ENCODE measurements at regions not wholly inside any gene's neighbourhood (a gene's known extent, or its start where the extent isn't known, plus 50 kb on each side); places are given as distances from the start of the nearest gene placed in this dataset.
"Not testable (repeated sequence)": the region's sequence is repeated elsewhere in the genome, so short reads cannot be mapped to it uniquely, and the experiment has no call there.

GRCh38 chr10:42883993-42884983, 101.7 kb downstream of the BMS1 start:
- no peak for DNase-seq (ENCODE audit: low spot score)

- no peak for DNase-seq (ENCODE audit: low spot score)
Measured at GRCh38 chr10:42885491-42886270, 103.1 kb downstream of the BMS1 start.

DNA sequence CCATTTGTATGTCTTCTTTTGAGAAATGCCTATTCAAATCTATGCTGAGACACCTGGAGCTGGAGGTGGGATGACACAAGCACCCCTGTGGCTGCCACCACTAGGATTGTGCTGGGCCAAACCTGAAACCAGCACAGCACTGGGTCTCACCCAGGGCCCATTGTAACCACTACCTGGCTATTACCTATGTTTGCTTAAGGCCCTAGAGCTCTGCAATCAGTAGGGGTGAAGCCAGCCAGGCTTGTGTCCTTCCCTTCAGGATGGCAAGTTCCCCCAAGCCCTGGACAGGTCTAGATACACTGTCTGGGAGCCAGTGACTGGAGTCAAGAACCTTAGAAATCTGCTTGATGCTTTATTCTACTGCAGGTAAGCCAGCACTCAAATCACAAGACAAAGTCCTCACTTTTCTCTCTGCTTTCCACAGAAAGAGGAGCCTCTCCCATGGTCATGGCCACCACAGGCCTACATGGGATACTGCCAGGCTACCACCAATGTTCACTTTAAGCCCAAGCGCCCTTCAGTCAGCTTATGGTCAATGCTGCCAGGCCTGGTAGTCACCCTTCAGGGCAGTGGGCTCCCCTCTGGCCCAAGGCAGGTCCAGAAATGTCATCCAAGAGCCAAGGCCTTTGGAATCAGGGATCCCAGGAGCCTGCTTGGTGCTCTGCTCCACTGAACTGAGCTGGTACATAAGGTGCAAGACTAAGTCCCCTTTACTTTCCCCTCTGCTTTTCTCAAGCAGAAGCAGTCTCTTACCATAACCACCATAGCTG, 105.3 kb downstream of the BMS1 start:
- no peak for DNase-seq (ENCODE audit: low spot score)

DNA sequence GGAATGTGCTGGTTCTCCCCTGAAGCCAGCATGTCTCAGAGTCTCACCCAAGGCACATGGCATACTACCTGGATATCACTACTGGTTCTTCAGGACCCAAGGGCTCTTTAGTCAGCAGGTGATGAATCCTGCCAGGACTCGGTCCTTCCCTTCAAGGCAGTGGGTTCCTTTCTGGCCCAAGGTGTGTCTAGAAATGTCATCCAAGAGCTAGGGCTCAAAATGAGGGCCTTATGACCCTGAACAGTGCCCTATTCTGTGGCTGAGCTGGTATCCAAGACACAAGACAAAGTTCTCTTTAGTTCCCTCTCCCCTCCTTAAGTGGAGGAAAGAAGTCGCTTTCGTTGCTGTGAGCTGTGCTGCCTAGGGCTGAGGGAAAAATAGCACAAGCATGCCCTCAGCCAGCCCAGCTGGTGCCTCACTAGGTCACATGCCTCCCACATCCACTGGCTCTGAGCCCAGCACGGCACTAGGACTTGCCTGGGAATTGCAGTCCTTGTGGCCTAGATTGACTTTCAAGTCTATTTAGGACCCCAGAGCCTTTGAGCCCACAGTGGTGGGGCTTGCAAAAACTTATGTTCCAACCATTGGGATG, 106.0 kb downstream of the BMS1 start:
- no peak for DNase-seq (ENCODE audit: low spot score)

DNA sequence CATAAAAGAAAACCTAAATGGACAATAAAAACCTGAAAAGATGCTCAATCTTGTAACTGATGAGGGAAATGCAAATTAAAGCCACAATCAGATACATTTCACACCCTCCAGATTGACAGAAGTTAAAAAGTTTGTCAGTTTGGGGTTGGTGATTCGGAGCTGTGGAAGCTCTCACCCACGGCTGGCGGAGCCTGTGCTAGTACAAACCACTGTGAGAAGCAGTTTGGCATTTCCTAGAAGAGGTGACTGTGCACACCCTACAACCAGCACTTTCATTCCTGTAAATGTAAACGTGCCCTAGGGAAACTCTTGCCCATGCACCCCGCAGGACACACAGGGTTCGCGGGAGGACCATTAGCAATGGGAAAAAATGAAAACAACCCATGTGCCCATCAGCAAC, 114.1 kb downstream of the BMS1 start:
- no peak for DNase-seq (ENCODE audit: low spot score)

DNA sequence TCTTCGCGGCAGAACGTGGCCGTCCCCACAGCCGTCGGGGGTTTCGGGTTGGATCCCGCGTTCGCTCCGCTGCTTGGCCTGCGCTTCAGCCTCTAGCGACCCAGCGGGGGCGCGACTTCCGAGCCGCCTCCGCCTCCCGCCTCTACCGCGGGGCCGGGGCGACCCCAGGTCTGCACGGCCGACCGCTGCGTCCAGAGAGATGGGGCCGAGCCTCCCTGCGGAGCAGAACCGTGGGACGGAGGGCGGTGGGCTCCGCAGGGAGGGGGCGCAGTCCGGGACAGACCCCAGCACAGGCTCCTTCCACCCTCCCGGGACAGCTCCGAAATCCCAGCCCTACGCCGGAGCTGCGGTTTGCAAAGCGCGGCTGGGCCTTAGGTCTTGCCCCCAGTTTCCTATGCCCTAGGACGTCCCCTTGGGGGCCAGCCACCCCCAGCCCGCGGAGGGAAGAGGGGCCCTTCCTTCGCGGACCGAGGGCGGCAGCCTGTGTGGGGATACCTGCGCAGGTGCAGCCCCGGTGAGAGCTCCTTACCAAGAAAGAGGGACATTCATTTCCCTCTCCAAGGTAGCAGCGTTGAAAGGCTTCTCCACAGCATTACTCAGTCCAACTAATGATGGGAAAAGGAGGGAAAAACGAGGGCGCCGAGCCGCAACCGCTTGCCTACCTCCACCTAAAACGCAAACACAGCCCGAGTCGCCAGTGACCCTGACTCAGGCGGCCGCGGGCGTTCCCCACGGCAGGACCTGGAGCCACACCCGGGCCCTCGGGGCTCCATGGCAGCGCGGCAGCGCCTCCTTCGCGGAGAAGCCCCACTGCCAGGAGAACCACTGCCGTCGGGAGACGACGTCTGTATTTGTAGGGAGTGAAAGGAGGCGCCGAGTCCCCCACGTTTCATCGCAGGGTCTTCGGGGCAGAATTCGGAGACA, 115.7 kb downstream of the BMS1 start:
- no peak for DNase-seq (ENCODE audit: low spot score)

DNA sequence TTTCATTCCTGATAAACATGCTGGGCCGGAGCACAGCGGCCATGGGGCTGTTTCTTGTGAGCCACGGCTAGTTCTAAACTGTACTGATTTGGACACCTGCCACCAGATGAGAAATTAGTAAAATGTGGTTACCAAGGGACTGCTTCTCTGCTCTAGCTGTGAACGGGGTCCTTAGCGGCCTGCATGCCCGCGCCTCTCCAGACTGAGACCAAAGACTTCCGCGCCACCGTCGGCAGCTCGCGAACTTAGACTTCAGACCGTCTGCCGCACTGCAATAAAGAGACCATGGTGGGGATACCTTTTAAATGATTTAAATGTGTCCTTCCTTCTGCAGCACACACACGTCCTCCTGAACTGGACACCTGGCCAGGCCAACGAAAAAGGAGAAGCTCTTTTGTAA, 116.4 kb downstream of the BMS1 start:
- no peak for DNase-seq (ENCODE audit: low spot score)

GRCh38 chr10:42900346-42900745, 117.8 kb downstream of the BMS1 start:
- not testable (repeated sequence) for DNase-seq (ENCODE audit: low spot score)

DNA sequence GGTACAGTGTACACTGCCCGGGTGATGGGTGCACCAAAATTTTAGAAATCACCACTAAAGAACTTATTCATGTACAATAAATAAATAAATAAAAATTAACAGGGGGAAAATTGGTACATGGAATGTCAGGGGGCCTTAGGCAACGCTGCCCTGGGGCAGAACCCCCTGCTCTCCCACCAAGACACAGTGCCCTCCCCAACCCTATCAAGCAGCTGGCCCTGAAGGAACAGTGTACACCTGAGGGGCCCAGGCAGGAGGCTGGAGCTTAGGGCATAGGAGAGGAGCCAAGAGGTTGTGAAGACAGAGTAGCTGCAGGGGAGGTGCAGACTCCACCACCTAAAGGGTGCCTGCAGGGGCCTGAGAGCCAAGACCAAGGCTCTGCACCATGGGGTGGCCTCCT, 128.8 kb downstream of the BMS1 start:
- no peak for DNase-seq (ENCODE audit: low spot score)

DNA sequence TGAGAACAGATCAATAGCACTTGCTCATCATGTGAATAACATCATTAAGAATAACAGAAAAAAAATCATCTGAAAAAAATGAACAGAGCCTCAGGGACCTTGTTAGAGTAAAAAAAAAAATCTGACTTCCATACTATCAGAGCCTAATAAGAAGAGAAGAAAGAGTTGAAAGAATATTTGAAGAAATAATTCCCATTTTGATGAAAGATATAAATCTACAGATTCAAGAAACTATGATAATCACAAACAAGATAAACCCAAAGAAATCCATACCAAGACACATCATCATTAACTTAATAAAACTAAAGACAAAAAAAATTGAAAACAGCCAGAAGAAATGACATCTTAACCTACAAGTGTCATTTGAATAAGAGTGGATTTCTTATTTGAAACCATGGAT, 134.4 kb downstream of the BMS1 start:
- DNase-seq (ENCODE audit: low spot score) = no peak

GRCh38 chr10:42917821-42918220, 135.2 kb downstream of the BMS1 start:
- no peak for DNase-seq (ENCODE audit: low spot score)

- DNase-seq (ENCODE audit: low spot score) = no peak
Measured at GRCh38 chr10:42921951-42922350, 139.4 kb downstream of the BMS1 start.

DNA sequence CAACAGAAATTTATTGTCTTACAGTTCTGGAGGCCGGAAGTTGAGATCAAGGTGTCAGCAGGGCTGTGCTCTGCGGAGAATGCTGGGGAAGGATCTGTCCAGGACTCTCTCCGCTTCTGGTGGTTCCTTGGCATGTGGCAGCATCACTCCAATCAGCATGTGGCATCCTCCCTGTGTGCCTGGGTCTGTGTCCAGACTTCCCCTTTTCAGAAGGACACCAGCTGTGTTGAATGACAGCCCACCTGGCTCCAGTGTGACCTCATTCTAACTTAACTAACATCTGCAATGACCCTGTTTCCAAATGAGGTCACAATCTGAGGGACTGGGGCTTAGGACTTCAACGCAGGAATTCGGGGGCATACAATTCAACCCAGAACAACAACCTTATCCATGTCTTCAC, 141.9 kb downstream of the BMS1 start:
- no peak for DNase-seq (ENCODE audit: low spot score)

DNA sequence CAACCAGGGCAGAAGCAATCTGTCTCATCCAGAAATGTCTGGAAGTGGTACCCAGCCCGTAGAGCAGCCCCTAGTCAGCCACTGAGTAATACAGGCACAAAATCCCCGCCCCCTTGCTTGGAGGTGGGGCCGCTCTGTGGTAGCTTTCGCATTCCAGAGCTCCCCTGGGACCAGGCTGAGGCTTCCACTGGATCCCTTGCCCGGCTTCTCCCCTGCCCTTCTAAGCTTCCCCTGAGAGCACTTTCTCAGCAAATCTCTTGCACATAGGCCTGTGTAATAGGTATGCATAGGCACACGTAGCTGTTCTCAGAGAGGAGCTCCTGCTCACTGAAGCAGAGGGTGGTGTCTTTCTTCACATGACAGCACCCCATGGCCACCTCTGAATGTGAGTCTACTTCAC, 144.2 kb downstream of the BMS1 start:
- DNase-seq (ENCODE audit: low spot score) = no peak

DNA sequence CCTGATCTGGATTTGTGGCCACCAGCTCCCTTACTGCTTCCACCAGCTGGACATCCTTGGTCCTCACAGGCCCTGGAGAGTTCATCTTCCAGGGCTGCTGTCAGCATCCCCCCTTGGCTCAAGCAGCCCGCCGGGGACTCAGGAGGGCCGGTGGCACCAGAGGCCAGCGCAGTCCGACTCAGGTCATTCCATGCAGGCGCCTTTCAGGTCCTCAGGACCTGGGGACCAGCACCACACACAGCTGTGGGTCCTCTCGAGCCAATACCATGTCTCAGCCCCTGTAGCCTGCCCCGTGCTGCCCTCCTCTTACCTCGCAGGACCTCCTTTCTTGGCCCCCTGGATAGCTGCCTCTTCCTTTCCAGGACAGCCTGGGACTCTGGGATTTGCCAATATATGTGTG, 145.5 kb downstream of the BMS1 start:
- no peak for DNase-seq (ENCODE audit: low spot score)

- no peak for DNase-seq (ENCODE audit: low spot score)
Measured at GRCh38 chr10:42929236-42929635, 146.6 kb downstream of the BMS1 start.

DNA sequence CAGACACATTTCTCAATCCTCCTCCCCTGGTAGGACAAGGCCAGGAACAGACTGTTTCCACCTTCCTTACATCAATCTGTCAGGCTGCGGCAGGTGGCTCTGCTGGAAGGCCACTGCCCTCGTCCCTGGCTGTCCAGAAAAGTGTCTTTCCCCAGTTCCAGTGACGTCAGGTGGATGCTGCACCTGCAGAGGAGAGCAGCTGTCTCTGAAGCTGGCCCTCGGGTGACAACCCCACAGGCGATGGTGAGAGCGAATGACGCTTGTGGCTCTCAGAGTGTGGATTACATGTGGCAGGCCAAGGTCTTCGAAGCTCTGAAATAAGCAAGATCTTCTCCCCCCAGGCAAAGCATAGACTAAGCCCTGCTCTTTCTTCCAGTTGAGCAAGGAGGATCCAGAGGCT, 146.9 kb upstream of the RET start:
- DNase-seq (ENCODE audit: low spot score) = no peak

DNA sequence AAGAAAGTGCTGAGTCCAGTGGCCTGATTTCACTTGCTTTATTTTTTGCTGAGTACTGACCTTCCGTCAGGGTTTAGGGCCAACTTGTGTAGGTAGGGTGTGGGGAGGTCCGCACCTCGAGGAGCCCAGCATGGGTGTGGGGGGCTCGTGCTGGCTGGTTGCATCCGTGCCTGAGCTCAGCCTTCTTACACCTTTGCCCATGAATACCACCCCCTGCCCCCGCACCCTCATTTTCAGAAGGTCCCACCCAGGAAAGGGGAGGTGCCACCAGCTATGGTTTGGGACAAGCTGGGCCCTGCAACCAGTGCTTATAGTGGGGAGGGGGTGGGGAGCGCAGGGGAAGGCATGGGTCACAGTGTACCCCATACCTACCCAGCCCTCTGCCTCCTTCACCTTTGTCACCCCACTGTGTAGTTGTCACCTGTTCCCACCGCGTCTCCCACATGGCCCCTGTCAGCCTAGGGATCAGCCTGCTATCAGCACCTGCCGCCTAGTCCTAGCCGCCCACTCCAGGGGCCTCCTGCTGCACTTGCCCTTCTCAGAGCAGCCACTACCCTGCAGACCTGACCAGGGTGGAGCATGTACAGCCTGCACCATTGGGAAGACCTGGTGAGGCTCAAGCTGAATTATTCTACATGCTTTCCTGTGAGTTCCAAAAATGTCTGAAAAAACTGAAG, 146.2 kb upstream of the RET start:
- DNase-seq (ENCODE audit: low spot score) = no peak

- DNase-seq (ENCODE audit: low spot score) = no peak
Measured at GRCh38 chr10:42932116-42932515, 144.8 kb upstream of the RET start.

- peak; percentile 72 for DNase-seq (ENCODE audit: low spot score)
Measured at GRCh38 chr10:42932735-42933447, 144.0 kb upstream of the RET start.

All from CD4-positive, alpha-beta T cell treated with Interleukin-6 at 100 ng/mL for 8 hours (primary cell).